ENCODE measurements at regions not wholly inside any gene's neighbourhood (a gene's known extent, or its start where the extent isn't known, plus 50 kb on each side); places are given as distances from the start of the nearest gene placed in this dataset.
"Not testable (repeated sequence)": the region's sequence is repeated elsewhere in the genome, so short reads cannot be mapped to it uniquely, and the experiment has no call there.

- no peak for TF ChIP-seq CTCF (IDR thresholded peaks at IDR 0.05; ENCODE audit: insufficient read depth in 1 of 2, low read depth in 1 of 2, low read length in 1 of 2, severe bottlenecking in 1 of 2, unreplicated experiment in 1 of 2)
- intact Hi-C loops (cut with micrococcal nuclease; ENCODE audit: unreplicated experiment), result no loop called here
- Mint-ChIP-seq H3K9me3 (ENCODE audit: unreplicated experiment) (peaks cover 9% of the 10 kb centered on the region), H3K4me1 (ENCODE audit: low read depth, unreplicated experiment) (no peaks in the 10 kb centered on the region), H3K27me3 (ENCODE audit: insufficient read depth, unreplicated experiment) (no peaks in the 10 kb centered on the region), H3K36me3 (ENCODE audit: insufficient read depth, unreplicated experiment) (no peaks in the 10 kb centered on the region), H3K4me3 (ENCODE audit: unreplicated experiment) (no peak overlapping the region), H3K27ac (ENCODE audit: unreplicated experiment) (no peak overlapping the region)
- BruUV-seq (replicated peaks), result no TSS peak
- Histone ChIP-seq H3K9me3 (no peaks in the 10 kb centered on the region), H3K4me3 (ENCODE audit: low read depth, low read length) (no peak overlapping the region), H3K36me3 (ENCODE audit: control insufficient read depth, insufficient read depth, low read length) (no peaks in the 10 kb centered on the region), H3K4me1 (no peaks in the 10 kb centered on the region), H3K27me3 (replicated peaks; ENCODE audit: control insufficient read depth, insufficient read depth, low read length) (no peaks in the 10 kb centered on the region)
- POLR2A ChIA-PET, result no interaction called here
- no peak for DNase-seq
- CTCF ChIA-PET, result no interaction called here
These were observed 698.7 kb upstream of the ADGRL4 start for GRCh38 chr1:79705218-79705617.

- intact Hi-C loops (cut with micrococcal nuclease; ENCODE audit: unreplicated experiment), result no loop called here
- CTCF ChIA-PET, result no interaction called here
- Histone ChIP-seq H3K27me3 (replicated peaks; ENCODE audit: control insufficient read depth, insufficient read depth, low read length) (no peaks in the 10 kb centered on the region), H3K4me3 (ENCODE audit: low read depth, low read length) (no peak overlapping the region), H3K36me3 (ENCODE audit: control insufficient read depth, insufficient read depth, low read length) (no peaks in the 10 kb centered on the region), H3K4me1 (no peaks in the 10 kb centered on the region), H3K9me3 (no peaks in the 10 kb centered on the region)
- no peak for DNase-seq
- Mint-ChIP-seq H3K27me3 (ENCODE audit: insufficient read depth, unreplicated experiment) (no peaks in the 10 kb centered on the region), H3K4me3 (ENCODE audit: unreplicated experiment) (no peak overlapping the region), H3K36me3 (ENCODE audit: insufficient read depth, unreplicated experiment) (no peaks in the 10 kb centered on the region), H3K4me1 (ENCODE audit: low read depth, unreplicated experiment) (no peaks in the 10 kb centered on the region), H3K27ac (ENCODE audit: unreplicated experiment) (no peak overlapping the region), H3K9me3 (ENCODE audit: unreplicated experiment) (peaks cover 15% of the 10 kb centered on the region)
- BruUV-seq (replicated peaks), result no TSS peak
- TF ChIP-seq CTCF (IDR thresholded peaks at IDR 0.05; ENCODE audit: insufficient read depth in 1 of 2, low read depth in 1 of 2, low read length in 1 of 2, severe bottlenecking in 1 of 2, unreplicated experiment in 1 of 2), result no peak
- POLR2A ChIA-PET, result no interaction called here
These were observed 697.5 kb upstream of the ADGRL4 start for GRCh38 chr1:79704067-79704466.

GRCh38 chr1:79702336-79702999 is 695.9 kb upstream of the ADGRL4 start:
- CTCF ChIA-PET; intact Hi-C loops (cut with micrococcal nuclease; ENCODE audit: unreplicated experiment); H3K4me1 ChIP-seq; H3K4me1 Mint-ChIP-seq (ENCODE audit: low read depth, unreplicated experiment); H3K27me3 Mint-ChIP-seq (ENCODE audit: insufficient read depth, unreplicated experiment); H3K27me3 ChIP-seq (replicated peaks; ENCODE audit: control insufficient read depth, insufficient read depth, low read length); H3K27ac Mint-ChIP-seq (ENCODE audit: unreplicated experiment); H3K36me3 ChIP-seq (ENCODE audit: control insufficient read depth, insufficient read depth, low read length); POLR2A ChIA-PET; DNase-seq; H3K36me3 Mint-ChIP-seq (ENCODE audit: insufficient read depth, unreplicated experiment); H3K9me3 ChIP-seq; BruUV-seq (replicated peaks); H3K4me3 Mint-ChIP-seq (ENCODE audit: unreplicated experiment); H3K4me3 ChIP-seq (ENCODE audit: low read depth, low read length): not testable (repeated sequence)
- H3K9me3 Mint-ChIP-seq (ENCODE audit: unreplicated experiment), result peaks cover 15% of the 10 kb centered on the region

GRCh38 chr1:79695138-79695537 is 688.6 kb upstream of the ADGRL4 start:
- no peaks in the 10 kb centered on the region for H3K27me3 Mint-ChIP-seq (ENCODE audit: insufficient read depth, unreplicated experiment)
- H3K4me1 ChIP-seq, result peaks cover 32% of the 10 kb centered on the region
- ChIA-PET POLR2A (no interaction called here), CTCF (no interaction called here)
- H3K9me3 ChIP-seq, result no peaks in the 10 kb centered on the region
- BruUV-seq (replicated peaks), result no TSS peak
- intact Hi-C loops (cut with micrococcal nuclease; ENCODE audit: unreplicated experiment), result no loop called here
- no peak for DNase-seq
- H3K36me3 Mint-ChIP-seq (ENCODE audit: insufficient read depth, unreplicated experiment), result no peaks in the 10 kb centered on the region
- peaks cover 25% of the 10 kb centered on the region for H3K4me1 Mint-ChIP-seq (ENCODE audit: low read depth, unreplicated experiment)
- H3K36me3 ChIP-seq (ENCODE audit: control insufficient read depth, insufficient read depth, low read length), result no peaks in the 10 kb centered on the region
- no peak overlapping the region for H3K4me3 ChIP-seq (ENCODE audit: low read depth, low read length)
- H3K9me3 Mint-ChIP-seq (ENCODE audit: unreplicated experiment), result peaks cover 4% of the 10 kb centered on the region
- TF ChIP-seq CTCF (IDR thresholded peaks at IDR 0.05; ENCODE audit: insufficient read depth in 1 of 2, low read depth in 1 of 2, low read length in 1 of 2, severe bottlenecking in 1 of 2, unreplicated experiment in 1 of 2), result no peak
- peak overlapping the region; percentile 9 for H3K4me3 Mint-ChIP-seq (ENCODE audit: unreplicated experiment)
- no peaks in the 10 kb centered on the region for H3K27me3 ChIP-seq (replicated peaks; ENCODE audit: control insufficient read depth, insufficient read depth, low read length)
- H3K27ac Mint-ChIP-seq (ENCODE audit: unreplicated experiment), result no peak overlapping the region

All from Caco-2 (cell line).